B cell (primary cell): ENCODE measurements at regions not wholly inside any gene's neighbourhood (a gene's known extent, or its start where the extent isn't known, plus 50 kb on each side); places are given as distances from the start of the nearest gene placed in this dataset.

Source experiments
- ATAC-seq: fragments of 200-7000 bp; cut with Tn5 transposase; one replicate; pipeline ENCODE4 v1.10.0; 2021; ENCODE audit warnings: low read depth, mild to moderate bottlenecking, moderate number of reproducible peaks, moderate library complexity
- CTCF ChIA-PET: fragments of 350-600 bp; sonication (Branson Sonifier 250); formaldehyde crosslinking; loops from one replicate; lab custom pipeline; 2021; ENCODE audit warnings: antibody characterized with exemption, inconsistent platforms; lab: Charles Lee
- POLR2A ChIA-PET: fragments of 350-600 bp; sonication (Branson Sonifier 250); formaldehyde crosslinking; loops from one replicate; lab custom pipeline; 2021; ENCODE audit warnings: antibody characterized with exemption; lab: Charles Lee
- DNase-seq: peaks from one replicate; pipeline ENCODE4 v3.0.0; 2013
- H2AFZ ChIP-seq: 2 replicates; pipeline ENCODE4 v1.6.1; 2012; ENCODE audit warnings: mild to moderate bottlenecking, low read depth, low read length; ENCODE audit not compliant: insufficient read depth, poor library complexity, severe bottlenecking
- H3K27ac ChIP-seq, 2 donors: 1 replicate in 1 of 2; 2 replicates in 1 of 2; pipeline ENCODE4 v1.5.1; 2012 to 2013; ENCODE audit warnings: low read length in 2 of 2, mild to moderate bottlenecking in 2 of 2, moderate library complexity in 1 of 2
- H3K27me3 ChIP-seq, 4 experiments: fragments of 200-600 bp in 1 of 4; sonication (generic) in 1 of 4; replicated peaks in 1 of 4; 1 replicate in 2 of 4; 2 replicates in 2 of 4; pipeline versions ENCODE4 v1.6.1 to v1.7.0; 2013 to 2016; ENCODE audit warnings: low read length in 3 of 4, mild to moderate bottlenecking in 2 of 4, mixed read lengths in 1 of 4, moderate library complexity in 1 of 4; ENCODE audit not compliant: insufficient read depth in 4 of 4, control insufficient read depth in 3 of 4; ENCODE audit errors: control extremely low read depth in 1 of 4
- H3K36me3 ChIP-seq, 2 experiments: replicated peaks in 1 of 2; 1 replicate in 1 of 2; 2 replicates in 1 of 2; pipeline versions ENCODE4 v1.6.1 to v1.7.1; 2013; ENCODE audit warnings: low read length in 1 of 2; ENCODE audit not compliant: insufficient read depth in 2 of 2, control insufficient read depth in 1 of 2; ENCODE audit errors: control extremely low read depth in 1 of 2, extremely low read depth in 1 of 2
- H3K4me1 ChIP-seq, 2 donors: fragments of 200-600 bp in 1 of 2; sonication (generic) in 1 of 2; 1 replicate in 1 of 2; 2 replicates in 1 of 2; pipeline versions ENCODE4 v1.5.1 to v1.6.1; 2013 to 2017; ENCODE audit warnings: low read length in 2 of 2; ENCODE audit not compliant: control insufficient read depth in 2 of 2, insufficient read depth in 2 of 2
- H3K4me2 ChIP-seq: replicated peaks from 2 replicates; pipeline ENCODE3; 2012; ENCODE audit warnings: mild to moderate bottlenecking, low read depth, low read length; ENCODE audit not compliant: poor library complexity, severe bottlenecking
- H3K4me3 ChIP-seq, 5 experiments: fragments of 200-600 bp in 1 of 5; sonication (generic) in 1 of 5; 1 replicate in 3 of 5; 2 replicates in 2 of 5; pipeline versions ENCODE4 v1.5.1 to v1.7.0; 2011 to 2016; ENCODE audit warnings: low read length in 4 of 5, mild to moderate bottlenecking in 4 of 5, low read depth in 2 of 5, control low read depth in 1 of 5, moderate library complexity in 1 of 5; ENCODE audit not compliant: insufficient read depth in 1 of 5; ENCODE audit errors: control extremely low read depth in 1 of 5, extremely low read depth in 1 of 5
- H3K79me2 ChIP-seq: fragments of 200-600 bp; sonication (generic); one replicate; pipeline ENCODE4 v1.6.0; 2016; ENCODE audit warnings: low read length; ENCODE audit not compliant: control insufficient read depth, insufficient read depth
- H3K9ac ChIP-seq: fragments of 200-600 bp; sonication (generic); 2 replicates; pipeline ENCODE4 v1.6.1; 2017; ENCODE audit warnings: mild to moderate bottlenecking, low read length, moderate library complexity
- H3K9me3 ChIP-seq, 3 donors: one replicate each; pipeline versions ENCODE4 v1.6.1 to v1.7.1; 2013; ENCODE audit warnings: low read length in 2 of 3; ENCODE audit not compliant: control insufficient read depth in 2 of 3, insufficient read depth in 1 of 3; ENCODE audit errors: control extremely low read depth in 1 of 3
- H4K20me1 ChIP-seq: 2 replicates; pipeline ENCODE4 v1.6.0; 2012; ENCODE audit warnings: mild to moderate bottlenecking, low read length; ENCODE audit not compliant: insufficient read depth, control insufficient read depth, poor library complexity, severe bottlenecking
- H3K27ac Mint-ChIP-seq: one replicate; pipeline ENCODE4 v1.8.0; 2021; ENCODE audit warnings: mixed read lengths
- H3K27me3 Mint-ChIP-seq: one replicate; pipeline ENCODE4 v1.8.0; 2021; ENCODE audit warnings: mixed read lengths
- H3K4me1 Mint-ChIP-seq: one replicate; pipeline ENCODE4 v1.8.0; 2021; ENCODE audit warnings: mixed read lengths
- H3K4me3 Mint-ChIP-seq: one replicate; pipeline ENCODE4 v1.8.0; 2021; ENCODE audit warnings: mixed read lengths
- H3K9me3 Mint-ChIP-seq: one replicate; pipeline ENCODE4 v1.8.0; 2022; ENCODE audit warnings: mixed read lengths; ENCODE audit not compliant: insufficient read depth
- EZH2 ChIP-seq: IDR thresholded peaks from 2 replicates; pipeline ENCODE4 v1.6.1; 2012; ENCODE audit warnings: borderline replicate concordance, low read depth, mild to moderate bottlenecking, moderate library complexity, low read length; ENCODE audit not compliant: insufficient read depth, poor library complexity, severe bottlenecking
- WGBS: methylation state at CpG from one replicate; pipeline ENCODE4 v1.1.5; 2013; ENCODE audit warnings: missing lambda C conversion rate; ENCODE audit not compliant: insufficient coverage; 5-methylcytosine and 5-hydroxymethylcytosine counted together
- intact Hi-C: fragments of 100-400 bp; cut with micrococcal nuclease; formaldehyde crosslinking; loops from one replicate; pipeline ENCODE4 v1.10.0; 2022
- TF ChIP-seq, protein P1 (sequence below): fragments of 200-600 bp; IDR thresholded peaks from one replicate; pipeline ENCODE4 v1.8.0; 2022; ENCODE audit warnings: antibody characterized with exemption, mild to moderate bottlenecking

- Histone ChIP-seq H3K4me1 (peaks cover 49 to 61% of the 10 kb centered on the region in 2 donors), H3K9ac (peak overlapping the region; percentile 35), H2AFZ (no peak overlapping the region), H3K9me3 (no peaks in the 10 kb centered on the region), H3K27me3 (no peaks in the 10 kb centered on the region), H3K79me2 (no peaks in the 10 kb centered on the region), H3K4me2 (peak overlapping the region; percentile 77), H3K36me3 (no peaks in the 10 kb centered on the region), H3K27ac (peak overlapping the region in 1 of 2 donors; percentile 49), H4K20me1 (no peaks in the 10 kb centered on the region), H3K4me3 (peak overlapping the region in 2 of 5 experiments; percentile 11 to 40)
- H3K27ac Mint-ChIP-seq: peak overlapping the region; percentile 83
- WGBS: under 1% methylated on average over 20 of the region's 20 CpGs
- CTCF ChIA-PET: interaction anchor here (1.0 to 9.1 kb wide), 5 partner anchors 10 to 1027 kb away, joined by 3 to 81 read pairs (median 4); no protein-coding TSS in a partner anchor
- POLR2A ChIA-PET: interaction anchor here (0.7 to 1.2 kb wide), 2 partner anchors 395 to 513 kb away, joined by 3 to 5 read pairs; partner anchors contain the start of gene TLE3
- peaks cover 65% of the 10 kb centered on the region for H3K4me1 Mint-ChIP-seq
- ATAC-seq (peak; percentile 72), DNase-seq (peak; percentile 62)
- intact Hi-C loops: no loop called here
- peak overlapping the region; percentile 78 for H3K4me3 Mint-ChIP-seq
- H3K27me3 Mint-ChIP-seq: no peaks in the 10 kb centered on the region
- no peaks in the 10 kb centered on the region for H3K9me3 Mint-ChIP-seq
- TF ChIP-seq EZH2: no peak
- TF ChIP-seq, protein P1, sequence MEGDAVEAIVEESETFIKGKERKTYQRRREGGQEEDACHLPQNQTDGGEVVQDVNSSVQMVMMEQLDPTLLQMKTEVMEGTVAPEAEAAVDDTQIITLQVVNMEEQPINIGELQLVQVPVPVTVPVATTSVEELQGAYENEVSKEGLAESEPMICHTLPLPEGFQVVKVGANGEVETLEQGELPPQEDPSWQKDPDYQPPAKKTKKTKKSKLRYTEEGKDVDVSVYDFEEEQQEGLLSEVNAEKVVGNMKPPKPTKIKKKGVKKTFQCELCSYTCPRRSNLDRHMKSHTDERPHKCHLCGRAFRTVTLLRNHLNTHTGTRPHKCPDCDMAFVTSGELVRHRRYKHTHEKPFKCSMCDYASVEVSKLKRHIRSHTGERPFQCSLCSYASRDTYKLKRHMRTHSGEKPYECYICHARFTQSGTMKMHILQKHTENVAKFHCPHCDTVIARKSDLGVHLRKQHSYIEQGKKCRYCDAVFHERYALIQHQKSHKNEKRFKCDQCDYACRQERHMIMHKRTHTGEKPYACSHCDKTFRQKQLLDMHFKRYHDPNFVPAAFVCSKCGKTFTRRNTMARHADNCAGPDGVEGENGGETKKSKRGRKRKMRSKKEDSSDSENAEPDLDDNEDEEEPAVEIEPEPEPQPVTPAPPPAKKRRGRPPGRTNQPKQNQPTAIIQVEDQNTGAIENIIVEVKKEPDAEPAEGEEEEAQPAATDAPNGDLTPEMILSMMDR: peak; percentile 12
Measured at GRCh38 chr15:70492240-70493177, 270.8 kb downstream of the UACA start.

DNA sequence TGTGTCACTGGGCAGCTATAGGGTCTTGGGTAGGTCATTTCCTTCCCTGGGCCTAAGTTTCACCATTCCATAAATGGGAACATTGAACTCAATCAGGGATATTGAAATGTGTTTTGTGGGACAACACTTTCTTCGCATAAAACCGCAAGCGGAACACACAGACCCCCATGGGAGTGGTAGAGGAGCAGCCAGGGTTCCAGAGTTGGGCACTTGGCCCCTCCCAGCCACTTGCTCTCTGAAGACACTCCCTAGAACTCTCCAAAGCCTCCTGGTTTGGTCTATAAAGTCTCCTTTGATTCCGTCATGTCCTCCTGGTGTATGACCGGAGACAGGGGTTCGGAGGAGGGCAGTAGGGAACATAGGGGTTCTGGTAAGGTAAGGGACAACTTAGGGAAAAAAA, 271.7 kb downstream of the UACA start:
- intact Hi-C loops: no loop called here
- no peaks in the 10 kb centered on the region for H4K20me1 ChIP-seq
- H3K4me1 ChIP-seq: peaks cover 56 to 66% of the 10 kb centered on the region in 2 donors
- ATAC-seq (no peak), DNase-seq (no peak)
- H3K27me3 Mint-ChIP-seq: no peaks in the 10 kb centered on the region
- H3K27ac Mint-ChIP-seq: peak overlapping the region; percentile 41
- H2AFZ ChIP-seq: peak overlapping the region; percentile 13
- CTCF ChIA-PET: interaction anchor here (1.2 to 9.1 kb wide), 2 partner anchors 27 to 1016 kb away, joined by 3 to 81 read pairs; no protein-coding TSS in a partner anchor
- H3K4me1 Mint-ChIP-seq: peaks cover 69% of the 10 kb centered on the region
- peak overlapping the region in 1 of 5 experiments; percentile 40 for H3K4me3 ChIP-seq
- H3K27ac ChIP-seq: no peak overlapping the region
- no peaks in the 10 kb centered on the region for H3K27me3 ChIP-seq
- no peaks in the 10 kb centered on the region for H3K79me2 ChIP-seq
- peak overlapping the region; percentile 35 for H3K9ac ChIP-seq
- H3K4me3 Mint-ChIP-seq: peak overlapping the region; percentile 78
- H3K9me3 ChIP-seq: no peaks in the 10 kb centered on the region
- WGBS: no CpG with 5 or more reads among the region's 6 CpGs
- TF ChIP-seq, protein P1: no peak
- no peak for TF ChIP-seq EZH2
- no peaks in the 10 kb centered on the region for H3K9me3 Mint-ChIP-seq
- H3K36me3 ChIP-seq: no peaks in the 10 kb centered on the region
- peak overlapping the region; percentile 77 for H3K4me2 ChIP-seq
- POLR2A ChIA-PET: no interaction called here
